Mesothelial cell of epicardium (in vitro differentiated cells): ENCODE measurements at regions not wholly inside any gene's neighbourhood (a gene's known extent, or its start where the extent isn't known, plus 50 kb on each side); places are given as distances from the start of the nearest gene placed in this dataset.

Source experiments
- DNase-seq, 2 experiments: peaks; one replicate each; pipeline ENCODE4 v3.0.0; 2021; ENCODE audit warnings: low spot score in 2 of 2; ENCODE audit not compliant: unreplicated experiment in 2 of 2
- H3K27ac Mint-ChIP-seq: 2 replicates; pipeline ENCODE4 v1.8.0; 2021; ENCODE audit warnings: mixed read lengths
- H3K27me3 Mint-ChIP-seq: 2 replicates; pipeline ENCODE4 v1.8.0; 2021; ENCODE audit warnings: low read depth, mixed read lengths
- H3K36me3 Mint-ChIP-seq: 2 replicates; pipeline ENCODE4 v1.8.0; 2021; ENCODE audit warnings: mixed read lengths
- H3K4me1 Mint-ChIP-seq: 2 replicates; pipeline ENCODE4 v1.8.0; 2021; ENCODE audit warnings: mixed read lengths
- H3K4me3 Mint-ChIP-seq: 2 replicates; pipeline ENCODE4 v1.8.0; 2021; ENCODE audit warnings: mild to moderate bottlenecking, moderate library complexity, mixed read lengths
- H3K9me3 Mint-ChIP-seq: 2 replicates; pipeline ENCODE4 v1.8.0; 2021; ENCODE audit warnings: mixed read lengths
- TF ChIP-seq, protein P1 (sequence below): fragments of 200-600 bp; sonication (generic); IDR thresholded peaks from one replicate; pipeline ENCODE4 v1.5.0; 2021; ENCODE audit warnings: antibody characterized with exemption; ENCODE audit not compliant: unreplicated experiment

DNA sequence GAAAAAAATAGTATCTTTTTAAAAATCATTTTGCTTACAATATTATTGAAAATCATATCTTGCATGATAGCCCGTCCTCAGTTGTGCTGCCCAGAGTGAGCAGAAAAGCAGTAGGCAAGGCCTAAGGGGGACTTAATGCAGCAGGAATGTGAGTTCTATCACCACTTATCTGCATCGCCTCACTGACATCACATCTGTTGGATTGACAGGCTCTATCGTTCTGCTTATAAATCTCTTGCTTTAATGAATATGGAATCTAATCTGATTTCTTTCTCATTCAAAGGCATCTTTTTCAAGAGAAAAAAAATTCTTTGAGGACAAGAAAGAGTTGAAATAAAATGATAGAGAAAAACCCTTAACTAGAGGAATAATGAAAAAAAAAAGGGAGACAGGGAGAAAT, 249.9 kb downstream of the PAPSS1 start:
- Mint-ChIP-seq H3K27ac (no peak overlapping the region), H3K4me3 (no peak overlapping the region), H3K9me3 (no peaks in the 10 kb centered on the region), H3K4me1 (peaks cover 1% of the 10 kb centered on the region), H3K27me3 (no peaks in the 10 kb centered on the region), H3K36me3 (no peaks in the 10 kb centered on the region)
- TF ChIP-seq, protein P1, sequence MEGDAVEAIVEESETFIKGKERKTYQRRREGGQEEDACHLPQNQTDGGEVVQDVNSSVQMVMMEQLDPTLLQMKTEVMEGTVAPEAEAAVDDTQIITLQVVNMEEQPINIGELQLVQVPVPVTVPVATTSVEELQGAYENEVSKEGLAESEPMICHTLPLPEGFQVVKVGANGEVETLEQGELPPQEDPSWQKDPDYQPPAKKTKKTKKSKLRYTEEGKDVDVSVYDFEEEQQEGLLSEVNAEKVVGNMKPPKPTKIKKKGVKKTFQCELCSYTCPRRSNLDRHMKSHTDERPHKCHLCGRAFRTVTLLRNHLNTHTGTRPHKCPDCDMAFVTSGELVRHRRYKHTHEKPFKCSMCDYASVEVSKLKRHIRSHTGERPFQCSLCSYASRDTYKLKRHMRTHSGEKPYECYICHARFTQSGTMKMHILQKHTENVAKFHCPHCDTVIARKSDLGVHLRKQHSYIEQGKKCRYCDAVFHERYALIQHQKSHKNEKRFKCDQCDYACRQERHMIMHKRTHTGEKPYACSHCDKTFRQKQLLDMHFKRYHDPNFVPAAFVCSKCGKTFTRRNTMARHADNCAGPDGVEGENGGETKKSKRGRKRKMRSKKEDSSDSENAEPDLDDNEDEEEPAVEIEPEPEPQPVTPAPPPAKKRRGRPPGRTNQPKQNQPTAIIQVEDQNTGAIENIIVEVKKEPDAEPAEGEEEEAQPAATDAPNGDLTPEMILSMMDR: no peak
- no peak for DNase-seq

DNA sequence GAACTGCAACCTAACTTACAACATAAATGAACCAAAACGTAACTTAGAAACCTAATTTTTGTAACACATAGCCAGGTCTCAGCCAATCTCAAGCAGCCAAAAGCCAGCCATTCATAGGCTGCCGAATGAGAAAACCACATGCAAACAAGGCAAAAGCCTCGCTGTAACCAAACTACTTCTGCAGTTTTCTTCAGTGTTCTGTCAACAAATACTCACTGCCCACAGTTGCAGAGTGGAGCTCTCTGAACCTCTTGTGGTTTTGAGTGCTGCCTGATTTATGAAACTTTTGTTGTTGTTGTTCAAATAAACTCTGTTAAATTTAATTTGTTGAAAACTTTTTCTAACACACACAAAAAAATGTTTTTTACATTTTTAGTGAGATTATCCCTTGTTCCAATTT, 251.2 kb downstream of the PAPSS1 start:
- no peaks in the 10 kb centered on the region for H3K36me3 Mint-ChIP-seq
- H3K9me3 Mint-ChIP-seq: no peaks in the 10 kb centered on the region
- no peak overlapping the region for H3K27ac Mint-ChIP-seq
- H3K4me3 Mint-ChIP-seq: no peak overlapping the region
- TF ChIP-seq, protein P1: no peak
- H3K4me1 Mint-ChIP-seq: peaks cover 1% of the 10 kb centered on the region
- no peaks in the 10 kb centered on the region for H3K27me3 Mint-ChIP-seq
- DNase-seq: no peak

DNA sequence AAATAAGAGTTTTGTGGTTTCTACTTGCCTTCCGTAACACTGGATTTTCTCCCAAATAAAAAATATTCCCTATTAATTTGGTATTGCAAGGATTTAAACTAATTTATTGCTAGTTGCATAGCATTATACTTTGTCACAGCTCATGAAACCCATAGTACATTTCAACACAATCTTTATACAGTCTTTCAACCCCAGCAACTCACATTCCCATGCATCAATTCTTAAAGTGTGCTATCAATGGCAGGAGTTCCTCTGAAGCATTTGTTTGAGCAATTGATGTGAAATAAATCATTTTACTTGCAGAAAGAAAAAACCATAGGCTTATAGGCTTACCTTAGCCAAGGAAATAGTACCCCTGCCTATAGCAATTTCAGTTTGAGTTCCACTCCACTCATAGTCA, 251.9 kb downstream of the PAPSS1 start:
- Mint-ChIP-seq H3K27me3 (no peaks in the 10 kb centered on the region), H3K9me3 (no peaks in the 10 kb centered on the region), H3K27ac (no peak overlapping the region), H3K4me1 (peaks cover 1% of the 10 kb centered on the region), H3K36me3 (no peaks in the 10 kb centered on the region), H3K4me3 (no peak overlapping the region)
- TF ChIP-seq, protein P1: no peak
- no peak for DNase-seq

DNA sequence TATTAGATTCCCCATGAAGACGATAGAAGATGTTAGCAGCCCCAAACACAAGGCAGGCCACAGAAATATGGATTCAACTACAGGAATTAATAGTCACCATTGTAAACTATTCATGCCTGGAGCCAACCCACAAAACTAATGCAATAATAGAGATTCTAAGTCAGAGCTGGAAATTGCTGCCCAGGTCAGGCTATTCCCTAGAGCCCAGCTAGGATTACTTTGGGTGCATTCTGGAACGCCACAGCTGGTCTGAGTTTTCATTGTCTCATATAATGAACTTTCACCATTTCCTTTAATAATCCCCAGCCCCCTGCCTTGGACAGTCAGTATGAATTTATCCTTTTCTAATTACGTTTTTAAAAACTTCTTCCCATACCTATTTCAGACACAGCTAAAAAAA, 252.6 kb downstream of the PAPSS1 start:
- H3K4me1 Mint-ChIP-seq: peaks cover 1% of the 10 kb centered on the region
- H3K4me3 Mint-ChIP-seq: no peak overlapping the region
- no peak for DNase-seq

DNA sequence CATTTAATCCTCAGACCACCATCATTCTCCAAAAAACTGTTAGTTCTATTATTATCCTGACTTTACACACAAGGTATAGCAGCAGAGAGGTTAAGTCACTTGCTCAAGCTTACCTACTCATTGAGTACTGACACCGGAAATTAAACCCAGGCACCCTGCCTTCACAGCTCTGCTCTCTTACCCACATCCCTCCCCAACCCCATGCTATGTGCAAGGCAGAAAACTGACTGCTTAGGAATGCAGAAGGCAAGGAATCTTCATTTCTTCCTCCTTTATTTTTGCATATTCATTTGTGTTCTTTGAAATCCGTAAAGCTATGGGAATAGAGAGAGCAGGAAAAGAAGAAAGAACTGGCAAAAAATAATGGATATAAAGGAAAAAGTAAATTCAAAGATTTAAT, 261.8 kb downstream of the PAPSS1 start:
- Mint-ChIP-seq H3K9me3 (peaks cover 13% of the 10 kb centered on the region), H3K36me3 (no peaks in the 10 kb centered on the region)
- TF ChIP-seq, protein P1: no peak

More for the DNA sequence above, 252.6 kb downstream of the PAPSS1 start:
- no peaks in the 10 kb centered on the region for H3K9me3 Mint-ChIP-seq
- TF ChIP-seq, protein P1: no peak
- no peaks in the 10 kb centered on the region for H3K27me3 Mint-ChIP-seq
- no peaks in the 10 kb centered on the region for H3K36me3 Mint-ChIP-seq
- H3K27ac Mint-ChIP-seq: no peak overlapping the region

DNA sequence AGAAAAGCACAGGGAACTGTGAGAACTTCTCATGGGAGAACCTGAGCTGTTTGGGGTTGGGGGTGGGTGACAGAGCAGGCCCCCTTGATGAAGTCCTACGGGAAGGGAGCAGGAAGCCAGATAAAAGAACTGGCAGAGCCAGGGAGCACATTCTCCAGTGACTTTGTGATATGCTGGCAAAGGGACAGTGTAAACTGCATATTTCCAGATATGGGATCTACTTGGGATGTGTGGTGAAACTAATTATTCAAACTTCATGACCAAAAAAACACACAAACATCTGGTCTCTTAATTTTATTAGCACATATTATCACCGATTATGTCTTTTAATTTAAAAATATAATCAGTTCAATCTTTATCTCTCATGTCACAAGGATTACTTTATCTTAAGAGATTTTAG, 266.0 kb downstream of the PAPSS1 start:
- H3K4me3 Mint-ChIP-seq: no peak overlapping the region
- H3K9me3 Mint-ChIP-seq: no peaks in the 10 kb centered on the region
- TF ChIP-seq, protein P1: no peak
- no peaks in the 10 kb centered on the region for H3K36me3 Mint-ChIP-seq
- H3K27ac Mint-ChIP-seq: no peak overlapping the region
- no peak for DNase-seq
- H3K4me1 Mint-ChIP-seq: peaks cover 9% of the 10 kb centered on the region
- no peaks in the 10 kb centered on the region for H3K27me3 Mint-ChIP-seq

More for the DNA sequence above, 261.8 kb downstream of the PAPSS1 start:
- no peak for DNase-seq
- peaks cover 4% of the 10 kb centered on the region for H3K4me1 Mint-ChIP-seq
- no peaks in the 10 kb centered on the region for H3K27me3 Mint-ChIP-seq
- H3K27ac Mint-ChIP-seq: no peak overlapping the region
- no peak overlapping the region for H3K4me3 Mint-ChIP-seq
